Kasumi-1 (cell line): ENCODE measurements at regions not wholly inside any gene's neighbourhood (a gene's known extent, or its start where the extent isn't known, plus 50 kb on each side); places are given as distances from the start of the nearest gene placed in this dataset.
"Not testable (repeated sequence)": the region's sequence is repeated elsewhere in the genome, so short reads cannot be mapped to it uniquely, and the experiment has no call there.

Experiments used
- DNase-seq, 2 experiments: peaks; one replicate each; lab custom pipeline; 2025; lab: John Stamatoyannopoulos, UW

- no peak for DNase-seq
Observed at GRCh38 chr6:6946206-6947155, 161.3 kb upstream of the RREB1 start.

- no peak for DNase-seq
Observed at GRCh38 chr6:6950373-6951145, 157.2 kb upstream of the RREB1 start.

DNA sequence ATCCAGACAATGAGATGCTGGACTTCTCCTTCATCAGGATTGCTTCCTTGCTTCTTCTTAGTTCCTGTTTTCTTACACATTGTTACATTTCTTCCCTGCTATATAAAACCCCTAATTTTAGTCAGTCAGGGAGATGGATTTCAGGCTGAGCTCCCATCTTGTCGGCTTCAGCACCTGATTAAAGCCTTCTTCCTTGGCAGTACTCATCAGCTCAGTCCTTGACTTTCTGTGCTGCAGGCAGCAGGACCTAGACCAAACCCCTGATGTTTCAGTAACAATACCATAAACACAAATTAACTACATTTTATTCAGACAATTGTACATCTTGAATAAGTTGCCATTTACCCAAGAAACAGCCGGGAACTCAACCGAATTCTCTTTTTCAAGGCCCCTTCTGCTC lies 156.4 kb upstream of the RREB1 start:
- peak in 1 of 2 experiments; percentile 17 for DNase-seq

DNA sequence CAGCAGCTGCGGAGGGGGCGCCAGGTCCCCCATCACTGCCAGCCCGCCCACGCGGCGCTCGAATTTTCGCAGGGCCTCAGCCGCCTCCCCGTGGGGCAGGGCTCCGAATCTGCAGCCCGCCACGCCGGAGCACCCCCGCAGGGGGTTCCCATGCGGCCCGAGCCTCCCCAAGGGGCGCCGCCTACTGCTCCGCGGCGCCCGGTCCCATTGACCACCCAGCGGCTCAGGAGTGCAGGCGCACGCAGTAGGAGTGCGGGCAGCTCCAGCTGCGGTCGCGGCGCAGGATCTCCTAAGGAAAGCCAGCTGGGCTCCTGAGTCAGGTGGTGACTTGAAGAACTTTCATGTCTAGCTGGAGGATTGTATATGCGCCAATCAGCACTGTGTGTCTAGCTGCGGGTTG lies 155.3 kb upstream of the RREB1 start:
- DNase-seq = no peak

GRCh38 chr6:6952927-6953326 lies 154.8 kb upstream of the RREB1 start:
- not testable (repeated sequence) for DNase-seq

DNA sequence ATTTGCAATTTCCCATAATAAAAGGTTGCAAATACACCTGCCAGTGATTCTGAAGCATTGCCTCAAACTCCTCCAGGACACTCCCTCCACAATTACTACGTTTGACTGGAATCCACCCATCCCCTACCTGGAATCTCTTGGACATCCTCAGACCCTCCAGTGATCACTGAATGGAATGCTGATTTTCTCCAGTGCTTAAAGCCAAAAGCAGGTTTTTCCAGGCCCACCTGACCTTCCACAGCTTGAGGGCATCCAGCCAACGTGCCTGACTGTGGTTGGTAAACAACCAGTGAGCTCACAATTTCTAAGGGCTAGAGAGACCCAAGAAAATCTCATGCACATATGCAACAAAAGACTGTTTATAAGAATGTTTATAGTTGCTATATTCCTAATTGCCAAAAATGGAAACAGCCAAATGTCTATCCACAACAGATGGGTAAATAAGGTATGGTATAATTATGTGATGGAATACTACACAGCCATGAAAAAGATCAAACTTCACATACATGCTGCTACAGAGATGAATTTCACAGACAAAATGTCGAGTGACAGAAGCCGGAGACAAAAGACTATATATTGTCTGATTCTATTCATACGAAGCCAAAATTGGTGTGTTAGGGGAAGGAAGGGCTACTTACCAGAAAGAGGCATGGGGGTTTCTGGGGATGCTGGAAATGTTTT lies 147.1 kb upstream of the RREB1 start:
- DNase-seq = no peak

GRCh38 chr6:6962086-6962485 lies 145.7 kb upstream of the RREB1 start:
- DNase-seq = no peak

- DNase-seq = no peak
Observed at GRCh38 chr6:6962699-6963098, 145.1 kb upstream of the RREB1 start.

- not testable (repeated sequence) for DNase-seq
Observed at GRCh38 chr6:6963390-6963789, 144.4 kb upstream of the RREB1 start.

DNA sequence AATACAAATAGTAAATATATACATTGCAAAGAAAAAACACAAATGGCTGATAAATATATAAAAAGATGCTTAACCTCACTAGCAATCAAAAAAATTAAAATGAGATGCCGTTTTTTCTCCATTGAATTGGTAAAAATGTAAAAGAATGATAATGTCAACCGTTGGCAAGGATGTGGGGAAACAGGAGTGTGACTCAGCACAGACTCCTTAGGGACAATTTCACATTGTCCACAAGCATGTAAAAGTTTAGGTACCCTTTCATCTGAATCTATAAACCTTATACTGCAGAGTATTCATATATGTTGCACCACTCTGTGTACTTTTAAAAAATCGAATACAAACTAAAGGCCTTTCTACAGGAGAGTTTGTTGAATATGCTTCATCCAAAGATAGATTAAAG lies 143.1 kb upstream of the RREB1 start:
- no peak for DNase-seq

GRCh38 chr6:6966127-6966526 lies 141.6 kb upstream of the RREB1 start:
- DNase-seq = no peak

- no peak for DNase-seq
Observed at GRCh38 chr6:6966569-6966968, 141.2 kb upstream of the RREB1 start.

DNA sequence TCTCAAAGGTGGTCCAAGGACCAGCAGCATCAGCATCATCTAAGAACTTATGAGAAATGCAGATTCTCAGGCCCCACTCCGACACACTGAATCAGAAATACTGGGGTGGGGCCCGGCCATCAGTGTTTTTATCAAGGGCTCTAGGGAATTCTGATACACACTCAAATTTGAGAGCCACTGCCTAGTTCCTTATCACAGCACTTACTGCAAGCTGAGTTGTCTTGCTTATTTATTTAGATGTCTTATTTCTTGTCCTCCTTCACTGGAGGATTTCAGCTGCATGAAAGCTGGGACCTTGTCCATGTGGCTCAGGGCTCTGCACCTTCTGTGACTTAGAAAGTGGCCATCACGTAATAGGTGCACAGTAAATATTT lies 139.4 kb upstream of the RREB1 start:
- DNase-seq = no peak

GRCh38 chr6:6968731-6969552 lies 138.8 kb upstream of the RREB1 start:
- DNase-seq = no peak

- DNase-seq = no peak
Observed at GRCh38 chr6:6969761-6970223, 138.0 kb upstream of the RREB1 start.

DNA sequence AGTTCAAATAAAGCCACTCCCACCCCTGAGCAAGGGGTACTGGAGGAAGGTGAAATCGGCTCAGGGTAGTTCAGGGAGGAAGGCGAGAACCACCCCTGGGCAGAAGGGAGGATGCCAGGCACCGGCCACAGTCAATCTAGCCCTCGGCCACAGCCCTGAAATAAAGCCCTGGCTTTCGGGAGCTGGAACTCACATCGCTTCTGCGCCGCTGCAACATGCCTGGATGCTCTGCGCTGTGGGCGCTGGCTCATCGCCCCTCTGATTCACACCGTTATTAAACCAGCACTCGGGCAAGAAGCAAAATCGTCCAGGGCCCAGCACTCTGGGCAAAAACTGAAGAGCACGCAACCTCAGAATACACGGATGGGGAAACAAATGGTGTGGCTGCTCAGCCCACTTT lies 136.9 kb upstream of the RREB1 start:
- no peak for DNase-seq

- no peak for DNase-seq
Observed at GRCh38 chr6:6971369-6971768, 136.4 kb upstream of the RREB1 start.

DNA sequence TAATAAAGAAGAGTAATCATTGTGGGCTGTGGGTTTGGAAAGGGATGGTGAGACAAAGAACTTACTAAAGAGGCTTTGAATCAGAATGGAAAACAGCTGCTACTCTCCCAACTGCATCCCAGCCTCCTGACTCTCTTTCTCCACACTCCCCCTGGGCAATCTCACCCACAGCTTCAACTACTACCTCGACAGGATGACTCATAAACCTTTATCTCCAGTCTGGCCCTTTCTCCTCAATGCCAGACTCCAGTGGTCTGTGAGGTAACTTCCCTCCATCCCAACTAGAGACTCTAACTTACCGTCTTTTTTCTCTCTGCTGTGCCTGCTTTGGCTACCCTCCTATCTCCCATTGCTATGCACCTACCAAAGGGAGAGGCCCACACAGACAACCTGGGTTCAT lies 135.3 kb upstream of the RREB1 start:
- DNase-seq = no peak

- DNase-seq = no peak
Observed at GRCh38 chr6:6973721-6974120, 134.0 kb upstream of the RREB1 start.

DNA sequence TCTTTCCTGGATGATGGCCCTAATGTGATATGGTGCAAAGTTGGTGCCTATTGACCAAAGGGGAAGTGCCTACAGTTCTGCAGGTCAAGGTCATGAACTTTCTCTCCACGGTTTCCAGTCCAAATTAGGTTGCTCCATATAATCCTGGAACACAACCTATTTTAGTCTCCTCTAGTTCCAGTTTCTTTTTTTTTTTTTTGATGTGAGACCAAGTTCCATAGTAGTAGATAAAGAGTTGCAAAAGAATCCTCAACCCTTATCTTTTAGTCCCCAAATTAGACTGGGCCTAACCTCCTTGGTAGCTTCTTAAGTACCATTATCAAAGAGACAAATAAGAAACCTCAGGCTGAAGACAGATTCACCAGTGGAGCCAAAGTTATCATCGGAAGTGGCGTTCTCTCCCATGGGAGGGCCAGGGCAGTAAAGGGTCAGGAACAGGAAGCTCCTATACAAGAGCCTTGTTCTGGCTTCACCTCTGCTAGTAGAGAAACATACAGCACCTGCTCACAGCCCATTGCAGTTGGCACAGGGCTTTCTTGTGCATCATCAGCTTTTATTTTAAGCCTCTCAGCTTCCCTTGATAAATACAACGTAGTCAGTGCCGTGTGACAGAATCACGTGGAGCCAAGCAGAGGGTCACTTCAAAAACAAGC lies 132.2 kb upstream of the RREB1 start:
- DNase-seq = no peak

GRCh38 chr6:6976193-6976592 lies 131.6 kb upstream of the RREB1 start:
- DNase-seq = no peak
